Astrocyte (in vitro differentiated cells and primary cell): ENCODE measurements at regions not wholly inside any gene's neighbourhood (a gene's known extent, or its start where the extent isn't known, plus 50 kb on each side); places are given as distances from the start of the nearest gene placed in this dataset.

Experiments
- DNase-seq: peaks from one replicate; pipeline ENCODE4 v3.0.0-alpha.2; 2010; ENCODE audit warnings: low read depth
- FAIRE-seq: peaks from 2 replicates; lab custom pipeline; 2011; peaks lifted over from hg19 to GRCh38; lab: Jason Lieb, UNC
- H2AFZ ChIP-seq: 2 replicates; pipeline ENCODE4 v1.6.0; 2012; ENCODE audit warnings: low read depth, low read length, inconsistent platforms
- H3K27ac ChIP-seq: 2 replicates; pipeline ENCODE4 v1.5.1; 2011; ENCODE audit warnings: low read depth, low read length, inconsistent platforms
- H3K27me3 ChIP-seq: 2 replicates; pipeline ENCODE4 v1.6.0; 2011; ENCODE audit warnings: low read length, inconsistent platforms; ENCODE audit not compliant: insufficient read depth
- H3K36me3 ChIP-seq: 2 replicates; pipeline ENCODE4 v1.5.1; 2011; ENCODE audit warnings: low read length, inconsistent platforms; ENCODE audit not compliant: insufficient read depth
- H3K4me1 ChIP-seq: 2 replicates; pipeline ENCODE4 v1.5.1; 2011; ENCODE audit warnings: low read length, inconsistent platforms; ENCODE audit not compliant: insufficient read depth
- H3K4me2 ChIP-seq: 2 replicates; pipeline ENCODE4 v1.6.0; 2012; ENCODE audit warnings: low read length, inconsistent platforms
- H3K4me3 ChIP-seq: 2 replicates; pipeline ENCODE4 v1.5.1; 2011; ENCODE audit warnings: low read depth, mild to moderate bottlenecking, low read length, inconsistent platforms; ENCODE audit not compliant: insufficient read depth
- H3K79me2 ChIP-seq: 2 replicates; pipeline ENCODE4 v1.6.0; 2012; ENCODE audit warnings: mild to moderate bottlenecking, low read length, inconsistent platforms; ENCODE audit not compliant: insufficient read depth
- H3K9ac ChIP-seq: 2 replicates; pipeline ENCODE4 v1.6.0; 2012; ENCODE audit warnings: mild to moderate bottlenecking, low read length, inconsistent platforms
- H3K9me3 ChIP-seq: 2 replicates; pipeline ENCODE4 v1.5.1; 2012; ENCODE audit warnings: low read depth, mild to moderate bottlenecking, low read length, inconsistent platforms; ENCODE audit not compliant: insufficient read depth
- H4K20me1 ChIP-seq: 2 replicates; pipeline ENCODE4 v1.6.0; 2012; ENCODE audit warnings: low read length, inconsistent platforms; ENCODE audit not compliant: insufficient read depth
- H3K27ac Mint-ChIP-seq: one replicate; pipeline ENCODE4 v1.8.0; 2021; ENCODE audit warnings: mild to moderate bottlenecking, mixed read lengths; ENCODE audit not compliant: unreplicated experiment
- H3K27me3 Mint-ChIP-seq: one replicate; pipeline ENCODE4 v1.8.0; 2021; ENCODE audit warnings: low read depth, mixed read lengths; ENCODE audit not compliant: unreplicated experiment
- H3K36me3 Mint-ChIP-seq: one replicate; pipeline ENCODE4 v1.8.0; 2021; ENCODE audit warnings: low read depth, mixed read lengths; ENCODE audit not compliant: unreplicated experiment
- H3K4me1 Mint-ChIP-seq: one replicate; pipeline ENCODE4 v1.8.0; 2021; ENCODE audit warnings: low read depth, mixed read lengths; ENCODE audit not compliant: unreplicated experiment
- H3K4me3 Mint-ChIP-seq: one replicate; pipeline ENCODE4 v1.8.0; 2021; ENCODE audit warnings: mild to moderate bottlenecking, moderate library complexity, mixed read lengths; ENCODE audit not compliant: unreplicated experiment
- H3K9me3 Mint-ChIP-seq: one replicate; pipeline ENCODE4 v1.8.0; 2021; ENCODE audit warnings: mild to moderate bottlenecking, mixed read lengths; ENCODE audit not compliant: unreplicated experiment
- EZH2 ChIP-seq: IDR thresholded peaks from 2 replicates; pipeline ENCODE4 v1.6.1; 2012; ENCODE audit warnings: mild to moderate bottlenecking, low read length, inconsistent platforms; ENCODE audit not compliant: insufficient read depth
- TF ChIP-seq, protein P1 (sequence below): IDR thresholded peaks from 2 replicates; pipeline ENCODE4 v1.5.1; 2011; ENCODE audit warnings: low read depth, mild to moderate bottlenecking, inconsistent platforms, low read length, moderate library complexity; ENCODE audit not compliant: insufficient read depth

DNA sequence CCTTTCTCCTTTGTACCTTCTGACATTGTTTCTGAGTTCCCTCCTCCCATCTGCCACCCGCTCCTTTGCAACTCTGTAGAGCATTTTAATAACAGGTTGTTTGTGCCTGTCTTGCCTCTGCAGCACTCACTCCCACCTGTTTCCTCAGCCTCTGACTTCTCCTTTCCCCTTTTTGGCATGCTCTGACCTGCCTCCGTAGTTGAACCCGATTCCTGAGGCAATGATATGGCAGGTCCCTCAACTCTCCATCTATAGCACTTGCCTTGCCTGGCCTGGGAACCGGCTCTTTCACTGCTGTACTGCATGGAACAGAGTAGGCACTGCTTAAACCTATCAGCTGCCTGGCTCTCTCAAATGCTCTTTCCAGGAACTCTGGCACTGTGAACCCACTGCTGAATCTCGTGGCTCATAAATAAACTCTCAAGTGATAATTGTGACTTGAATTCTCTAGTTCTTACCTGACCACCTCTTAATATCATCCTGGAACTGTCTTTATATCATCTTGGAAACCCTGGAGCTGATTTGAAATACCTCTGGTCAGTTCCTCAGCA, 50.3 kb downstream of the UTRN start:
- Histone ChIP-seq H3K4me2 (no peak overlapping the region), H3K27me3 (no peaks in the 10 kb centered on the region), H3K27ac (no peak overlapping the region), H3K36me3 (no peaks in the 10 kb centered on the region), H3K4me1 (peaks cover 10% of the 10 kb centered on the region), H2AFZ (no peak overlapping the region), H4K20me1 (peaks cover 47% of the 10 kb centered on the region), H3K9me3 (no peaks in the 10 kb centered on the region), H3K9ac (no peak overlapping the region), H3K79me2 (peaks cover 36% of the 10 kb centered on the region), H3K4me3 (no peak overlapping the region)
- no peak overlapping the region for H3K27ac Mint-ChIP-seq
- no peak for FAIRE-seq
- H3K36me3 Mint-ChIP-seq: peaks cover 1% of the 10 kb centered on the region
- no peak overlapping the region for H3K4me3 Mint-ChIP-seq
- TF ChIP-seq, protein P1, sequence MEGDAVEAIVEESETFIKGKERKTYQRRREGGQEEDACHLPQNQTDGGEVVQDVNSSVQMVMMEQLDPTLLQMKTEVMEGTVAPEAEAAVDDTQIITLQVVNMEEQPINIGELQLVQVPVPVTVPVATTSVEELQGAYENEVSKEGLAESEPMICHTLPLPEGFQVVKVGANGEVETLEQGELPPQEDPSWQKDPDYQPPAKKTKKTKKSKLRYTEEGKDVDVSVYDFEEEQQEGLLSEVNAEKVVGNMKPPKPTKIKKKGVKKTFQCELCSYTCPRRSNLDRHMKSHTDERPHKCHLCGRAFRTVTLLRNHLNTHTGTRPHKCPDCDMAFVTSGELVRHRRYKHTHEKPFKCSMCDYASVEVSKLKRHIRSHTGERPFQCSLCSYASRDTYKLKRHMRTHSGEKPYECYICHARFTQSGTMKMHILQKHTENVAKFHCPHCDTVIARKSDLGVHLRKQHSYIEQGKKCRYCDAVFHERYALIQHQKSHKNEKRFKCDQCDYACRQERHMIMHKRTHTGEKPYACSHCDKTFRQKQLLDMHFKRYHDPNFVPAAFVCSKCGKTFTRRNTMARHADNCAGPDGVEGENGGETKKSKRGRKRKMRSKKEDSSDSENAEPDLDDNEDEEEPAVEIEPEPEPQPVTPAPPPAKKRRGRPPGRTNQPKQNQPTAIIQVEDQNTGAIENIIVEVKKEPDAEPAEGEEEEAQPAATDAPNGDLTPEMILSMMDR: no peak
- no peak for TF ChIP-seq EZH2
- no peaks in the 10 kb centered on the region for H3K9me3 Mint-ChIP-seq
- DNase-seq: no peak
- peaks cover 17% of the 10 kb centered on the region for H3K4me1 Mint-ChIP-seq
- H3K27me3 Mint-ChIP-seq: no peaks in the 10 kb centered on the region

DNA sequence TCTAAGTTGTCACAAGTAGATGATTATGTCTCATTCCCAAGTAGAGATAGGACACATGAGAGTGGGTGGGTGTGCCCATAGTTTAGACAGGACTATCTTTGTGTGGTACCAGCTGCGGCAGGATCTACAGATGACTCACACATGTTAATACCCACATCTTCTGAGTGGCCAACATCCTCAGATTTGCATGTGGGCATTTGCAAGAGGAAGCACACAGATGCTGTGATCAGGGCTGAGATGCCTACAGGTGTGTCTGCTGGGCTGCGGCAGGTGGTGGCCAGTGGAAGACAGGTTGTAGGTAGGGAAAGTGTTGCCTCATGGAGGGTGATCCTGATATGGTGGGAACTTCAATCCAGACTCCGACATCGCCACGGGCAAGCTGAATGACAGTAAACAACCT, 50.8 kb downstream of the UTRN start:
- H3K27me3 ChIP-seq: no peaks in the 10 kb centered on the region
- Mint-ChIP-seq H3K4me1 (peaks cover 12% of the 10 kb centered on the region), H3K27ac (no peak overlapping the region), H3K36me3 (peaks cover 1% of the 10 kb centered on the region), H3K27me3 (no peaks in the 10 kb centered on the region), H3K4me3 (no peak overlapping the region), H3K9me3 (no peaks in the 10 kb centered on the region)
- no peak overlapping the region for H3K4me3 ChIP-seq
- no peaks in the 10 kb centered on the region for H3K9me3 ChIP-seq
- H2AFZ ChIP-seq: no peak overlapping the region
- no peaks in the 10 kb centered on the region for H3K36me3 ChIP-seq
- DNase-seq (no peak), FAIRE-seq (no peak)
- peaks cover 10% of the 10 kb centered on the region for H3K4me1 ChIP-seq
- H4K20me1 ChIP-seq: peaks cover 41% of the 10 kb centered on the region
- no peak for TF ChIP-seq EZH2
- TF ChIP-seq, protein P1: no peak
- H3K9ac ChIP-seq: no peak overlapping the region
- no peak overlapping the region for H3K4me2 ChIP-seq
- no peak overlapping the region for H3K27ac ChIP-seq
- peaks cover 36% of the 10 kb centered on the region for H3K79me2 ChIP-seq

DNA sequence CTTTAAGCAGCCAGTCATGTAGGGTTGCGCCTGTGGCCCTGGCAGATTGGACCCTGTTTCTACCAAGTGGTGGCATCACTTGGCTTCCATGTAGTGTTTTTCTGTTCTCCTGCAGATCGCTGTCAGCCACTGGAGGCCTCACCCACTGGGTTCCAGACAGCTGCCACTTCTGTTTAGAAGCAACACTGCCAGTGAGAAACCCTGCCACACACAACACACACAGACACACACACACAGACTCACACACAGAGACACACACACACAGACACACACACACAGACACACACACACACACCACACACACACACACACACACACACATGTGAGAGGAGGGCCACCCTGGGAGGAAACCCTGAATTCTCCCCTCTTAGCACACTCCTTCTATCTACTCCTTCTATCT, 51.8 kb downstream of the UTRN start:
- Histone ChIP-seq H3K79me2 (peaks cover 40% of the 10 kb centered on the region), H3K4me1 (peaks cover 2% of the 10 kb centered on the region), H3K9me3 (no peaks in the 10 kb centered on the region), H3K27me3 (no peaks in the 10 kb centered on the region), H3K36me3 (no peaks in the 10 kb centered on the region), H3K4me2 (no peak overlapping the region), H3K9ac (no peak overlapping the region), H4K20me1 (peaks cover 33% of the 10 kb centered on the region), H3K4me3 (no peak overlapping the region), H3K27ac (no peak overlapping the region), H2AFZ (no peak overlapping the region)
- TF ChIP-seq, protein P1: no peak
- TF ChIP-seq EZH2: no peak
- Mint-ChIP-seq H3K4me3 (no peak overlapping the region), H3K4me1 (peaks cover 5% of the 10 kb centered on the region), H3K9me3 (no peaks in the 10 kb centered on the region), H3K27ac (no peak overlapping the region), H3K36me3 (peaks cover 1% of the 10 kb centered on the region), H3K27me3 (no peaks in the 10 kb centered on the region)
- FAIRE-seq (no peak), DNase-seq (no peak)
